Thyroid gland (tissue), 4 donors: ENCODE measurements at regions not wholly inside any gene's neighbourhood (a gene's known extent, or its start where the extent isn't known, plus 50 kb on each side); places are given as distances from the start of the nearest gene placed in this dataset.

Experiments
- CTCF ChIP-seq, 6 experiments: fragments of 200-600 bp in 3 of 6; fragments of 450-650 bp in 3 of 6; sonication (generic) in 3 of 6; IDR thresholded peaks; one replicate each; pipeline ENCODE4 v1.5.1; 2016 to 2019; ENCODE audit warnings: antibody characterized with exemption in 6 of 6, mild to moderate bottlenecking in 2 of 6, inconsistent platforms in 1 of 6, moderate library complexity in 1 of 6
- POLR2A ChIP-seq, 2 donors: fragments of 450-650 bp; IDR thresholded peaks; one replicate each; pipeline ENCODE4 v1.6.1; 2017; ENCODE audit warnings: antibody characterized with exemption in 2 of 2, mild to moderate bottlenecking in 2 of 2, moderate library complexity in 1 of 2

GRCh38 chr22:17283423-17283822 is 64.2 kb upstream of the ADA2 start:
- TF ChIP-seq POLR2A (IDR thresholded peaks at IDR 0.05) (no peak), CTCF (IDR thresholded peaks at IDR 0.05) (no peak)
